Pons (tissue), 1 donor: ENCODE measurements at regions not wholly inside any gene's neighbourhood (a gene's known extent, or its start where the extent isn't known, plus 50 kb on each side); places are given as distances from the start of the nearest gene placed in this dataset.
"Not testable (repeated sequence)": the region's sequence is repeated elsewhere in the genome, so short reads cannot be mapped to it uniquely, and the experiment has no call there.

Source experiments
- DNase-seq: peaks from one replicate; pipeline ENCODE4 v3.0.0-alpha.2; 2016; ENCODE audit warnings: low spot score

GRCh38 chr5:50588471-50588870, 78.0 kb upstream of the PARP8 start:
- DNase-seq: not testable (repeated sequence)

- not testable (repeated sequence) for DNase-seq
Measured at GRCh38 chr5:50590444-50591189, 75.8 kb upstream of the PARP8 start.

GRCh38 chr5:50591338-50591737, 75.1 kb upstream of the PARP8 start:
- not testable (repeated sequence) for DNase-seq

- DNase-seq: no peak
Measured at GRCh38 chr5:50593681-50594080, 72.8 kb upstream of the PARP8 start.

GRCh38 chr5:50595199-50595598, 71.2 kb upstream of the PARP8 start:
- DNase-seq: no peak

- DNase-seq: not testable (repeated sequence)
Measured at GRCh38 chr5:50601576-50601975, 64.9 kb upstream of the PARP8 start.

- no peak for DNase-seq
Measured at GRCh38 chr5:50606179-50606578, 60.3 kb upstream of the PARP8 start.

- DNase-seq: not testable (repeated sequence)
Measured at GRCh38 chr5:50607456-50607855, 59.0 kb upstream of the PARP8 start.

- not testable (repeated sequence) for DNase-seq
Measured at GRCh38 chr5:50607953-50608705, 58.3 kb upstream of the PARP8 start.

GRCh38 chr5:50613057-50613456, 53.4 kb upstream of the PARP8 start:
- DNase-seq: peak; percentile 24
